HTR-8/SVneo (cell line): ENCODE measurements at regions not wholly inside any gene's neighbourhood (a gene's known extent, or its start where the extent isn't known, plus 50 kb on each side); places are given as distances from the start of the nearest gene placed in this dataset.
"Not testable (repeated sequence)": the region's sequence is repeated elsewhere in the genome, so short reads cannot be mapped to it uniquely, and the experiment has no call there.

Experiments used
- DNase-seq: peaks from one replicate; pipeline ENCODE4 v3.0.0; 2011; ENCODE audit warnings: low spot score, mixed read lengths; ENCODE audit not compliant: insufficient read length
- FAIRE-seq: peaks from 2 replicates; lab custom pipeline; 2011; peaks lifted over from hg19 to GRCh38; lab: Jason Lieb, UNC

GRCh38 chr17:73910206-73910605 lies 266.0 kb upstream of the SDK2 start:
- no peak for FAIRE-seq
- DNase-seq = no peak

GRCh38 chr17:73910821-73911515 lies 266.7 kb upstream of the SDK2 start:
- no peak for FAIRE-seq
- no peak for DNase-seq

- no peak for DNase-seq
Observed at GRCh38 chr17:73911726-73912372, 267.6 kb upstream of the SDK2 start.

GRCh38 chr17:73912373-73912746 lies 268.1 kb upstream of the SDK2 start:
- FAIRE-seq = no peak
- DNase-seq = no peak

More at GRCh38 chr17:73911726-73912372, 267.6 kb upstream of the SDK2 start:
- FAIRE-seq = no peak

GRCh38 chr17:73914536-73915274 lies 270.5 kb upstream of the SDK2 start:
- DNase-seq (no peak), FAIRE-seq (no peak)

- not testable (repeated sequence) for DNase-seq, FAIRE-seq
Observed at GRCh38 chr17:73919033-73919432, 274.8 kb upstream of the SDK2 start.

- FAIRE-seq (no peak), DNase-seq (no peak)
Observed at GRCh38 chr17:73921306-73921705, 277.1 kb upstream of the SDK2 start.

GRCh38 chr17:73924114-73924908 lies 279.2 kb upstream of the RPL38 start:
- no peak for FAIRE-seq
- no peak for DNase-seq

GRCh38 chr17:73924909-73925186 lies 278.6 kb upstream of the RPL38 start:
- DNase-seq = no peak
- FAIRE-seq = no peak

- no peak for FAIRE-seq
- DNase-seq = no peak
Observed at GRCh38 chr17:73929860-73930430, 273.5 kb upstream of the RPL38 start.

GRCh38 chr17:73932216-73932749 lies 271.2 kb upstream of the RPL38 start:
- no peak for DNase-seq
- FAIRE-seq = no peak

GRCh38 chr17:73933164-73933766 lies 270.2 kb upstream of the RPL38 start:
- DNase-seq (no peak), FAIRE-seq (no peak)

- no peak for DNase-seq
- no peak for FAIRE-seq
Observed at GRCh38 chr17:73933871-73934270, 269.6 kb upstream of the RPL38 start.

GRCh38 chr17:73934696-73935095 lies 268.8 kb upstream of the RPL38 start:
- DNase-seq (no peak), FAIRE-seq (no peak)

- DNase-seq (no peak), FAIRE-seq (no peak)
Observed at GRCh38 chr17:73936908-73937627, 266.4 kb upstream of the RPL38 start.

- no peak for FAIRE-seq
- no peak for DNase-seq
Observed at GRCh38 chr17:73938706-73939105, 264.8 kb upstream of the RPL38 start.

GRCh38 chr17:73939806-73940205 lies 263.7 kb upstream of the RPL38 start:
- no peak for FAIRE-seq
- no peak for DNase-seq

GRCh38 chr17:73940511-73940910 lies 263.0 kb upstream of the RPL38 start:
- FAIRE-seq (no peak), DNase-seq (no peak)

- no peak for FAIRE-seq
- no peak for DNase-seq
Observed at GRCh38 chr17:73941919-73942530, 261.5 kb upstream of the RPL38 start.
